Dendritic cell treated with granulocyte-macrophage colony-stimulating factor and Interleukin-4, amounts not matched to agents 40 ng/mL and 50 ng/mL, for 4 days (primary cell): ENCODE measurements at regions not wholly inside any gene's neighbourhood (a gene's known extent, or its start where the extent isn't known, plus 50 kb on each side); places are given as distances from the start of the nearest gene placed in this dataset.
"Not testable (repeated sequence)": the region's sequence is repeated elsewhere in the genome, so short reads cannot be mapped to it uniquely, and the experiment has no call there.

ENCODE experiments used
- H3K27ac Mint-ChIP-seq: one replicate; pipeline ENCODE4 v1.8.0; 2022; ENCODE audit warnings: mild to moderate bottlenecking, mixed read lengths
- H3K27me3 Mint-ChIP-seq: one replicate; pipeline ENCODE4 v1.8.0; 2022; ENCODE audit warnings: mild to moderate bottlenecking, mixed read lengths
- H3K36me3 Mint-ChIP-seq: one replicate; pipeline ENCODE4 v1.8.0; 2022; ENCODE audit warnings: low read depth, mixed read lengths
- H3K4me1 Mint-ChIP-seq: one replicate; pipeline ENCODE4 v1.8.0; 2022; ENCODE audit warnings: low read depth, mixed read lengths
- H3K4me3 Mint-ChIP-seq: one replicate; pipeline ENCODE4 v1.8.0; 2022; ENCODE audit warnings: mild to moderate bottlenecking, moderate library complexity, mixed read lengths
- H3K9me3 Mint-ChIP-seq: one replicate; pipeline ENCODE4 v1.8.0; 2022; ENCODE audit warnings: mixed read lengths
- intact Hi-C: fragments of 100-400 bp; cut with micrococcal nuclease; formaldehyde crosslinking; loops from one replicate; pipeline ENCODE4 v1.15.0; 2022

GRCh38 chr17:54180950-54181349 is 358.2 kb downstream of the KIF2B start:
- no peaks in the 10 kb centered on the region for H3K4me1 Mint-ChIP-seq
- no peaks in the 10 kb centered on the region for H3K36me3 Mint-ChIP-seq
- H3K4me3 Mint-ChIP-seq, result no peak overlapping the region
- intact Hi-C loops, result no loop called here
- H3K9me3 Mint-ChIP-seq, result no peaks in the 10 kb centered on the region
- no peaks in the 10 kb centered on the region for H3K27me3 Mint-ChIP-seq
- no peak overlapping the region for H3K27ac Mint-ChIP-seq

GRCh38 chr17:54191261-54191660 is 368.5 kb downstream of the KIF2B start:
- no peaks in the 10 kb centered on the region for H3K4me1 Mint-ChIP-seq
- no peak overlapping the region for H3K27ac Mint-ChIP-seq
- H3K27me3 Mint-ChIP-seq, result no peaks in the 10 kb centered on the region
- intact Hi-C loops, result no loop called here
- no peak overlapping the region for H3K4me3 Mint-ChIP-seq
- H3K36me3 Mint-ChIP-seq, result no peaks in the 10 kb centered on the region
- peaks cover 6% of the 10 kb centered on the region for H3K9me3 Mint-ChIP-seq

- intact Hi-C loops, result no loop called here
- Mint-ChIP-seq H3K27me3 (no peaks in the 10 kb centered on the region), H3K9me3 (peaks cover 9% of the 10 kb centered on the region), H3K27ac (no peak overlapping the region), H3K4me1 (no peaks in the 10 kb centered on the region), H3K36me3 (no peaks in the 10 kb centered on the region), H3K4me3 (no peak overlapping the region)
Measured at GRCh38 chr17:54194268-54194667, 371.5 kb downstream of the KIF2B start.

- H3K27me3 Mint-ChIP-seq, result no peaks in the 10 kb centered on the region
- H3K4me1 Mint-ChIP-seq, result no peaks in the 10 kb centered on the region
- H3K9me3 Mint-ChIP-seq, result peaks cover 9% of the 10 kb centered on the region
- no peak overlapping the region for H3K27ac Mint-ChIP-seq
- H3K36me3 Mint-ChIP-seq, result no peaks in the 10 kb centered on the region
- intact Hi-C loops, result no loop called here
- no peak overlapping the region for H3K4me3 Mint-ChIP-seq
Measured at GRCh38 chr17:54196751-54197150, 374.0 kb downstream of the KIF2B start.

DNA sequence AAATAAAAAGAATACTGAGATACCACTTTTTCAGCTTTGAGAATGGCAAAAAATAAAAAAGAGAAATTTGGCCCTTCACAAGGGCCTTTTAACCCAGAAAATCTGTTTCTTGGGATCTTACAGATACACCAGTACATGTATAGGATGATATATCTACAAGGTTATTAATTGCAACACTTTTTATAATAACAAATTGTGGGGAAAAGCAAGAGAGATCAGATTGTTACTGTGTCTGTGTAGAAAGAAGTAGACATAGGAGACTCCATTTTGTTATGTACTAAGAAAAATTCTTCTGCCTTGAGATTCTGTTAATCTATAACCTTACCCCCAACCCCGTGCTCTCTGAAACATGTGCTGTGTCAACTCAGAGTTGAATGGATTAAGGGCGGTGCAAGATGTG is 378.7 kb downstream of the KIF2B start:
- H3K4me3 Mint-ChIP-seq, H3K9me3 Mint-ChIP-seq, H3K27me3 Mint-ChIP-seq, H3K4me1 Mint-ChIP-seq, intact Hi-C loops, H3K27ac Mint-ChIP-seq, H3K36me3 Mint-ChIP-seq: not testable (repeated sequence)

GRCh38 chr17:54220829-54221228 is 398.1 kb downstream of the KIF2B start:
- no peaks in the 10 kb centered on the region for H3K4me1 Mint-ChIP-seq
- no peaks in the 10 kb centered on the region for H3K27me3 Mint-ChIP-seq
- intact Hi-C loops, result no loop called here
- H3K27ac Mint-ChIP-seq, result no peak overlapping the region
- H3K36me3 Mint-ChIP-seq, result no peaks in the 10 kb centered on the region
- H3K4me3 Mint-ChIP-seq, result no peak overlapping the region
- H3K9me3 Mint-ChIP-seq, result no peaks in the 10 kb centered on the region

DNA sequence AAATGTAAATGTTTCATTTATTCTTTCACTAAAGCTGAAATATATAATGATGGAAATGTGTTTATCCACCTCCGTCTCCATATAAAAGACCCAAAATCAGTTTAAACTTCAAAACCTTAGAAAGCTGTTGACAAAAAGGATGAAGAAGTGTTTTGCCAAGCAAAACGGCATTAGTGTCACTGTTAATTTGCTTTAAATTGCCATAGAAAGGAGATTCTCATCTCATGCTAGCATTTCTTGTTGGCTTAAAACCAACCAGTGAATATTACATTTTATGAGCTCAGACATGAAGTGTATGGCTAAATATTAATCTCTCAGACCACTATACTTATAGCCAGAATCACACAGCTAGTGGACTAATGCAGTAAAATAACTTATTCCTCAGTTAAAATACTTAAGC is 398.8 kb downstream of the KIF2B start:
- no peak overlapping the region for H3K4me3 Mint-ChIP-seq
- intact Hi-C loops, result no loop called here

GRCh38 chr17:54235571-54235970 is 412.8 kb downstream of the KIF2B start:
- intact Hi-C loops, result no loop called here

More for the DNA sequence above, 398.8 kb downstream of the KIF2B start:
- Mint-ChIP-seq H3K9me3 (no peaks in the 10 kb centered on the region), H3K4me1 (no peaks in the 10 kb centered on the region), H3K27me3 (no peaks in the 10 kb centered on the region), H3K27ac (no peak overlapping the region), H3K36me3 (no peaks in the 10 kb centered on the region)

GRCh38 chr17:54237911-54238515 is 415.3 kb downstream of the KIF2B start:
- Mint-ChIP-seq H3K27me3 (no peaks in the 10 kb centered on the region), H3K36me3 (no peaks in the 10 kb centered on the region), H3K9me3 (peaks cover 9% of the 10 kb centered on the region), H3K4me3 (no peak overlapping the region), H3K27ac (no peak overlapping the region), H3K4me1 (no peaks in the 10 kb centered on the region)
- intact Hi-C loops, result no loop called here

More at GRCh38 chr17:54235571-54235970, 412.8 kb downstream of the KIF2B start:
- Mint-ChIP-seq H3K4me3 (no peak overlapping the region), H3K36me3 (no peaks in the 10 kb centered on the region), H3K27me3 (no peaks in the 10 kb centered on the region), H3K9me3 (no peaks in the 10 kb centered on the region), H3K4me1 (no peaks in the 10 kb centered on the region), H3K27ac (no peak overlapping the region)

DNA sequence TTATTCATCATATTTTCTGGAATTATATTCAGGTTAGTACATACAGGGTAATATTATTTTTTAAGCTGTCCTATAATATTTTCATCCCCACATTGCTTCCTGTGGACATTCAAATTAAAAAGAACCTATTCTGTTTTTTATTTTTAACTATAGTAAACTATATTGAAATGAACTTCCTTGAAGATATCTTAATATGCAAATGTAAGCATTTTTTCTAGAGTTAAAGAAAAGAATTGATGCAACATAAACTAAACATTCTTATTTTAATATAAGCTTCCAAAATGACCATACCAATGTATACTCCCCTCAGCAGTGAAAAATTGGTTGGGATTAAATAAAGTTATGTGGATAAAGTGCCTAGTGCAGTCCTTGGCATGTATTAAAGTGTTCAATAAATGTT is 416.6 kb downstream of the KIF2B start:
- no peaks in the 10 kb centered on the region for H3K4me1 Mint-ChIP-seq
- no peaks in the 10 kb centered on the region for H3K36me3 Mint-ChIP-seq
- intact Hi-C loops, result no loop called here
- no peak overlapping the region for H3K4me3 Mint-ChIP-seq
- H3K27ac Mint-ChIP-seq, result no peak overlapping the region
- peaks cover 22% of the 10 kb centered on the region for H3K9me3 Mint-ChIP-seq
- H3K27me3 Mint-ChIP-seq, result no peaks in the 10 kb centered on the region

- no peaks in the 10 kb centered on the region for H3K27me3 Mint-ChIP-seq
- no peaks in the 10 kb centered on the region for H3K36me3 Mint-ChIP-seq
- no peak overlapping the region for H3K4me3 Mint-ChIP-seq
- H3K9me3 Mint-ChIP-seq, result no peaks in the 10 kb centered on the region
- H3K4me1 Mint-ChIP-seq, result no peaks in the 10 kb centered on the region
- intact Hi-C loops, result no loop called here
- no peak overlapping the region for H3K27ac Mint-ChIP-seq
Measured at GRCh38 chr17:54255696-54256095, 433.0 kb downstream of the KIF2B start.

DNA sequence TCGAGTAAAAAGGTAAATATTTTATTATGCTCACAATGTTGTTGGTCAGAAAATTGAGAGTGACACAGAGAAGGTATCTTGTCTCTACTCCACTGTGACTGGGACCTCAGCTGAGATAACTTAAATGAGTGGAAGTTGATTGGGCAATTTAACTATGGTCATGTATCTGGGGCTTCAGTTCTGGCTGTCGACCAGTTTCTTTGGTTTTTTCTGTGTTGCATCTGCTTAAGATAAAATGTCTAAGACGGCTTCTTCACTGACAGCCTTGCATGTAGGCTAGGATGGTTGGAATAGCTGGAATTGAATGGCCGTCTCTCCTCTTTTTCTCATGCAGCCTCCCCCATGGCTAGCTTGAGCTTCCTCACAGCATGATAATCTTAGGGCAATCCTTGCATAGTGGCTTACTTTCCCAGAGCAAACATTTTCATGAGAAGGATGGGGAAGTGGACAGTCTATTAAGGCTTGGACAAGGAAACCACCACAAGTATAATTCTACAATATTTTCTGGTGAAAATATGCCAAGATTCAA is 433.7 kb downstream of the KIF2B start:
- no peaks in the 10 kb centered on the region for H3K27me3 Mint-ChIP-seq
- H3K27ac Mint-ChIP-seq, result no peak overlapping the region
- no peaks in the 10 kb centered on the region for H3K4me1 Mint-ChIP-seq
- no peak overlapping the region for H3K4me3 Mint-ChIP-seq
- H3K36me3 Mint-ChIP-seq, result no peaks in the 10 kb centered on the region
- intact Hi-C loops, result no loop called here
- no peaks in the 10 kb centered on the region for H3K9me3 Mint-ChIP-seq

GRCh38 chr17:54257440-54257839 is 434.7 kb downstream of the KIF2B start:
- Mint-ChIP-seq H3K27me3 (no peaks in the 10 kb centered on the region), H3K4me3 (no peak overlapping the region), H3K27ac (no peak overlapping the region), H3K9me3 (no peaks in the 10 kb centered on the region), H3K4me1 (no peaks in the 10 kb centered on the region), H3K36me3 (no peaks in the 10 kb centered on the region)
- intact Hi-C loops, result no loop called here

DNA sequence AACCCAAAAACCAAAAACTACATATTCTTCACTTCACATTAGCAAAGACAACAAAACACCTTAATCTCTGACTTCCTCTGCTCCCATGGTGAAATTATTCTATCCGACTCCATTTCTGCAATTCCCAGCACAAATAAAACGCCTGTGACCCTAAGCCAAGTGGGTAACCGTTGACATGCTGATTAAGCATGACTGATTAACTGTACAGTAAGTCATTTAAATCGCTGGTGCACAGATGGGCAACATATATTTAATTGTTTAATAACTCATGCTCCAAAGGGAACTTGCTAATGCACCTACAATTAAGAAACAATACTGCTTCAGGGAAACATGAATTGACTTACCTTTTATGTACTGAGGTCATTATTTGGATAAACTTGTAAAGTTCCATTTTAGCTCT is 436.7 kb downstream of the KIF2B start:
- Mint-ChIP-seq H3K4me3 (no peak overlapping the region), H3K27ac (no peak overlapping the region), H3K4me1 (no peaks in the 10 kb centered on the region), H3K27me3 (no peaks in the 10 kb centered on the region), H3K9me3 (peaks cover 13% of the 10 kb centered on the region), H3K36me3 (no peaks in the 10 kb centered on the region)
- intact Hi-C loops, result no loop called here

- H3K4me1 Mint-ChIP-seq, result no peaks in the 10 kb centered on the region
- H3K27me3 Mint-ChIP-seq, result no peaks in the 10 kb centered on the region
- H3K36me3 Mint-ChIP-seq, result no peaks in the 10 kb centered on the region
- intact Hi-C loops, result no loop called here
- H3K4me3 Mint-ChIP-seq, result no peak overlapping the region
- peaks cover 30% of the 10 kb centered on the region for H3K9me3 Mint-ChIP-seq
- H3K27ac Mint-ChIP-seq, result no peak overlapping the region
Measured at GRCh38 chr17:54261465-54261864, 438.7 kb downstream of the KIF2B start.
